GM19023 (cell line): ENCODE measurements at regions not wholly inside any gene's neighbourhood (a gene's known extent, or its start where the extent isn't known, plus 50 kb on each side); places are given as distances from the start of the nearest gene placed in this dataset.
"Not testable (repeated sequence)": the region's sequence is repeated elsewhere in the genome, so short reads cannot be mapped to it uniquely, and the experiment has no call there.

Source experiments
- ATAC-seq: cut with Tn5 transposase; IDR thresholded peaks from one replicate; pipeline ENCODE4 v1.9.1; 2021; ENCODE audit warnings: mild to moderate bottlenecking, moderate library complexity; ENCODE audit not compliant: unreplicated experiment

GRCh38 chr10:5576780-5577624 is 52.2 kb downstream of the CALML3 start:
- ATAC-seq, result no peak

- ATAC-seq, result not testable (repeated sequence)
These were observed 55.3 kb downstream of the CALML3 start for GRCh38 chr10:5580038-5580428.

GRCh38 chr10:5581670-5582566 is 57.2 kb downstream of the CALML3 start:
- peak; percentile 39 for ATAC-seq

DNA sequence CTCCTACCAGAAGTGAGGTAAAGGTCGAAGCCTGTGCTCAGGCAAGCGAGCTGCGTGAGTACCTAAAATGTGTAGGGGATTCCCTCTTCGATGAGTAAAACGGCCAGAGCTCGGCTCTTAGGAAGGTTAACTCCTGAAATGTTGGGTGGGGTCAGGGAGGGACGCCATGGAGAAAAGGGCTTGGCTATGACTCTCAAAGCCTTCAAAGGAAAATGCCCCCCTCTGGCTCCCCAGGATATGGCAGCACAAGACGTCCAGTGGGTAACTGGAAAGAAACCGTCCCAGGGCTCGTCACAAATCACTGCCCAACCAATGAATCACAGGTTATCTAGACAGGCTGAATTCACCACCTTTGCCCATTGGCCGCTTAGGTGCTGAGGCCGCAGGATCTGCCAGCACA is 58.0 kb downstream of the CALML3 start:
- ATAC-seq, result no peak

DNA sequence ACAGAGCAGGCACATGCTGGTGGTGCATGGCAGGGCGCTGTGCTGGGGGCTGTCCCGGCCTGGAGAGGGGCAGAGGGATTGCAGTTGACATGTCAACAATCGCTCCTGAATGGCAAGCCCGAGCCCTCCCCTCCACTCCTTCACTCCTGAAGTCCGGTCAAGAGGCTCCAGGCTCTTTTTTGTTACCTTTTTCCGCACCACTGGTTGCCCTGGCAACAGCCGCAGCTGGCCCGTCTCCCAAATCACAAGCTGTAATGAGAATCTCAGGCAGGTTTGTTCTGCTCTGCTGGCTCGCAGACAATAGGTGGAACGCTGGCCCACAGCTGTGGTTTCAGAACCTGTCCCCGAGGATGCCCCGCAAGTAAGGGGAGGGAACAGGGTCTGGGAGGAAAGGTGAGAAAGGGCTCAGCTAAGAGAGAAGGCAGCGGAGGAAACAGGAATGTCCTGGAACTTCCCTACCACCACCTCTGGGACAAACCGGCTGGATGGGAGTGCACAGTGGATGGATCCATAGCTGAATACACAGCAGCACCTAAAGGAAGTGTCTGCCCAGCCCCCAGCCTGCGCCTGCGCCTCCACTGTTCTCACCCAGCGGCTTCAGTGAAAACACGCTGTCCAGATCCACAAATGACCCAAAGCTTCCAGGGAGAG is 58.9 kb downstream of the CALML3 start:
- ATAC-seq, result peak; percentile 43

GRCh38 chr10:5584895-5585516 is 60.2 kb downstream of the CALML3 start:
- ATAC-seq, result no peak

GRCh38 chr10:5585517-5586206 is 60.9 kb downstream of the CALML3 start:
- no peak for ATAC-seq

- ATAC-seq, result no peak
These were observed 62.7 kb downstream of the CALML3 start for GRCh38 chr10:5587151-5588079.

DNA sequence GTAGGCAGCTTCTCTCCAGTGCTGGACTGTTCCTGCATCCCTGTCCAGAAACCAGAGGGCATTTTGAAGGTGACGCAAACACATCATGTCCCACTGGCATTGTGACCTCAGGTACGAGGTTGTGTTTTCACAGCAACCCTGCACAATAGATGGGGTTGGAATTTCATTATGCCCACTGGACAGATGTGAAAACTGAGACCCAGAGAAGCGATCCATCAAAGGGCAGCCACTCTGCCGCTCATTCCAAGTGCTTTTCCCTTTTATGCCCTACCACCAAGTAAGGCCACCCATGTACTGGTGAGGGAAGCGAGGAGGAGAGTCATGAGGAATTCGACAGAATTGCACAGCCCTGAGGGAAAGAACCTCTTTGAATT is 63.3 kb downstream of the CALML3 start:
- ATAC-seq, result no peak

- ATAC-seq, result no peak
These were observed 63.8 kb downstream of the CALML3 start for GRCh38 chr10:5588603-5589002.
